Liver (tissue), 3 donors: ENCODE measurements at regions not wholly inside any gene's neighbourhood (a gene's known extent, or its start where the extent isn't known, plus 50 kb on each side); places are given as distances from the start of the nearest gene placed in this dataset.

Experiments used
- CTCF ChIP-seq: fragments of 150-350 bp; IDR thresholded peaks from 2 replicates; pipeline ENCODE4 v1.5.1; 2017; ENCODE audit warnings: improper control_type of control experiment, low read depth, low read length; ENCODE audit not compliant: missing input control
- GABPA ChIP-seq, 2 donors: IDR thresholded peaks in 1 of 2; conservative IDR thresholded peaks in 1 of 2; 2 replicates each; pipeline ENCODE4 v1.6.1; 2016; ENCODE audit warnings: antibody characterized with exemption in 2 of 2, mild to moderate bottlenecking in 1 of 2, moderate library complexity in 1 of 2
- TF ChIP-seq, protein P1 (sequence below): IDR thresholded peaks from 2 replicates; pipeline ENCODE4 v1.6.1; 2016; ENCODE audit warnings: antibody characterized with exemption
- donor health status: healthy.
- donor health status: healthy.

- TF ChIP-seq, protein P1, sequence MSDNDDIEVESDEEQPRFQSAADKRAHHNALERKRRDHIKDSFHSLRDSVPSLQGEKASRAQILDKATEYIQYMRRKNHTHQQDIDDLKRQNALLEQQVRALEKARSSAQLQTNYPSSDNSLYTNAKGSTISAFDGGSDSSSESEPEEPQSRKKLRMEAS, result no peak
- TF ChIP-seq CTCF, result no peak
- no peak for TF ChIP-seq GABPA (IDR thresholded peaks at IDR 0.05 in 1 of 2, conservative IDR thresholded peaks at IDR 0.05 in 1 of 2)
These were observed 147.5 kb upstream of the TSLP start for GRCh38 chr5:110923971-110924370.
